MM.1S (cell line): ENCODE measurements at regions not wholly inside any gene's neighbourhood (a gene's known extent, or its start where the extent isn't known, plus 50 kb on each side); places are given as distances from the start of the nearest gene placed in this dataset.

Experiments
- DNase-seq: peaks from one replicate; pipeline ENCODE4 v3.0.0-alpha.2; 2015
- H2AFZ ChIP-seq: fragments of 300-600 bp; sonication (generic); 2 replicates; pipeline ENCODE4 v1.6.0; 2016; ENCODE audit warnings: antibody characterized with exemption, low read length
- H3F3A ChIP-seq: fragments of 300-600 bp; sonication (generic); 2 replicates; pipeline ENCODE4 v1.6.1; 2016; ENCODE audit warnings: mild to moderate bottlenecking, antibody characterized with exemption, low read length, moderate library complexity, mixed read lengths; ENCODE audit not compliant: insufficient read depth
- H3K27ac ChIP-seq: fragments of 300-600 bp; sonication (generic); 2 replicates; pipeline ENCODE4 v1.5.1; 2016; ENCODE audit warnings: mild to moderate bottlenecking, low read length
- H3K27me3 ChIP-seq: fragments of 300-600 bp; sonication (generic); replicated peaks from 2 replicates; pipeline ENCODE4 v1.6.0; 2016; ENCODE audit warnings: low read length; ENCODE audit not compliant: insufficient read depth
- H3K36me3 ChIP-seq: fragments of 300-600 bp; sonication (generic); replicated peaks from 2 replicates; pipeline ENCODE4 v1.6.1; 2016; ENCODE audit warnings: mild to moderate bottlenecking, low read length, mixed read lengths; ENCODE audit not compliant: insufficient read depth
- H3K4me1 ChIP-seq: fragments of 300-600 bp; sonication (generic); 2 replicates; pipeline ENCODE4 v1.6.1; 2016; ENCODE audit warnings: low read length, mixed read lengths
- H3K4me2 ChIP-seq: fragments of 300-600 bp; sonication (generic); 2 replicates; pipeline ENCODE4 v1.6.0; 2016; ENCODE audit warnings: low read depth, low read length
- H3K4me3 ChIP-seq: fragments of 300-600 bp; sonication (generic); 2 replicates; pipeline ENCODE4 v1.5.1; 2016; ENCODE audit warnings: low read length, mixed read lengths
- H3K79me2 ChIP-seq: fragments of 300-600 bp; sonication (generic); 2 replicates; pipeline ENCODE4 v1.6.1; 2016; ENCODE audit warnings: mixed run types, low read length, mixed read lengths
- H3K9ac ChIP-seq: fragments of 300-600 bp; sonication (generic); 2 replicates; pipeline ENCODE4 v1.6.1; 2016; ENCODE audit warnings: low read length, mixed read lengths
- H3K9me2 ChIP-seq: fragments of 300-600 bp; sonication (generic); replicated peaks from 2 replicates; pipeline ENCODE4 v1.6.1; 2016; ENCODE audit warnings: mild to moderate bottlenecking, low read length, mixed read lengths; ENCODE audit not compliant: insufficient read depth
- H3K9me3 ChIP-seq: fragments of 300-600 bp; sonication (generic); replicated peaks from 2 replicates; pipeline ENCODE4 v1.6.1; 2016; ENCODE audit warnings: mild to moderate bottlenecking, low read length, mixed read lengths; ENCODE audit not compliant: insufficient read depth
- H4K20me1 ChIP-seq: fragments of 300-600 bp; sonication (generic); 2 replicates; pipeline ENCODE4 v1.6.1; 2016; ENCODE audit warnings: mild to moderate bottlenecking, low read length, moderate library complexity, mixed read lengths; ENCODE audit not compliant: insufficient read depth
- EZH2 ChIP-seq: fragments of 300-600 bp; sonication (generic); optimal IDR thresholded peaks from 2 replicates; pipeline ENCODE3; 2017; ENCODE audit warnings: low read depth, mild to moderate bottlenecking, antibody characterized with exemption, low read length, mixed read lengths
- EZH2phosphoT487 ChIP-seq: fragments of 300-600 bp; sonication (generic); IDR thresholded peaks from 2 replicates; pipeline ENCODE4 v1.6.1; 2018; ENCODE audit warnings: antibody characterized with exemption, low read length
- TF ChIP-seq, protein P1 (sequence below): fragments of 300-600 bp; sonication (generic); IDR thresholded peaks from 2 replicates; pipeline ENCODE4 v1.5.1; 2016; ENCODE audit warnings: antibody characterized with exemption, low read length, mixed read lengths

- H3K4me3 ChIP-seq, result no peak overlapping the region
Observed at GRCh38 chr1:82625537-82625936, 824.8 kb downstream of the ADGRL2 start.

GRCh38 chr1:82621076-82621475, 820.3 kb downstream of the ADGRL2 start:
- no peaks in the 10 kb centered on the region for H3K9me3 ChIP-seq

More at GRCh38 chr1:82625537-82625936, 824.8 kb downstream of the ADGRL2 start:
- no peaks in the 10 kb centered on the region for H3K4me1 ChIP-seq
- DNase-seq, result no peak
- no peak overlapping the region for H3K9ac ChIP-seq
- H2AFZ ChIP-seq, result no peak overlapping the region
- TF ChIP-seq EZH2 (no peak), EZH2phosphoT487 (no peak)
- TF ChIP-seq, protein P1, sequence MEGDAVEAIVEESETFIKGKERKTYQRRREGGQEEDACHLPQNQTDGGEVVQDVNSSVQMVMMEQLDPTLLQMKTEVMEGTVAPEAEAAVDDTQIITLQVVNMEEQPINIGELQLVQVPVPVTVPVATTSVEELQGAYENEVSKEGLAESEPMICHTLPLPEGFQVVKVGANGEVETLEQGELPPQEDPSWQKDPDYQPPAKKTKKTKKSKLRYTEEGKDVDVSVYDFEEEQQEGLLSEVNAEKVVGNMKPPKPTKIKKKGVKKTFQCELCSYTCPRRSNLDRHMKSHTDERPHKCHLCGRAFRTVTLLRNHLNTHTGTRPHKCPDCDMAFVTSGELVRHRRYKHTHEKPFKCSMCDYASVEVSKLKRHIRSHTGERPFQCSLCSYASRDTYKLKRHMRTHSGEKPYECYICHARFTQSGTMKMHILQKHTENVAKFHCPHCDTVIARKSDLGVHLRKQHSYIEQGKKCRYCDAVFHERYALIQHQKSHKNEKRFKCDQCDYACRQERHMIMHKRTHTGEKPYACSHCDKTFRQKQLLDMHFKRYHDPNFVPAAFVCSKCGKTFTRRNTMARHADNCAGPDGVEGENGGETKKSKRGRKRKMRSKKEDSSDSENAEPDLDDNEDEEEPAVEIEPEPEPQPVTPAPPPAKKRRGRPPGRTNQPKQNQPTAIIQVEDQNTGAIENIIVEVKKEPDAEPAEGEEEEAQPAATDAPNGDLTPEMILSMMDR, result no peak
- no peak overlapping the region for H3K4me2 ChIP-seq
- no peaks in the 10 kb centered on the region for H3K79me2 ChIP-seq
- H3K36me3 ChIP-seq, result no peaks in the 10 kb centered on the region
- no peaks in the 10 kb centered on the region for H3F3A ChIP-seq
- no peaks in the 10 kb centered on the region for H3K27me3 ChIP-seq
- H3K9me3 ChIP-seq, result no peaks in the 10 kb centered on the region
- H4K20me1 ChIP-seq, result no peaks in the 10 kb centered on the region
- no peak overlapping the region for H3K27ac ChIP-seq
- H3K9me2 ChIP-seq, result no peaks in the 10 kb centered on the region

GRCh38 chr1:82614090-82614489, 813.4 kb downstream of the ADGRL2 start:
- Histone ChIP-seq H3K4me2 (no peak overlapping the region), H3K27ac (no peak overlapping the region), H3F3A (no peaks in the 10 kb centered on the region), H3K79me2 (no peaks in the 10 kb centered on the region), H3K9ac (no peak overlapping the region), H3K27me3 (no peaks in the 10 kb centered on the region), H3K9me3 (no peaks in the 10 kb centered on the region), H3K4me3 (no peak overlapping the region), H2AFZ (no peak overlapping the region), H3K36me3 (no peaks in the 10 kb centered on the region), H3K9me2 (no peaks in the 10 kb centered on the region), H3K4me1 (no peaks in the 10 kb centered on the region), H4K20me1 (no peaks in the 10 kb centered on the region)
- TF ChIP-seq, protein P1, result no peak
- TF ChIP-seq EZH2phosphoT487 (no peak), EZH2 (no peak)
- DNase-seq, result no peak

More at GRCh38 chr1:82621076-82621475, 820.3 kb downstream of the ADGRL2 start:
- no peaks in the 10 kb centered on the region for H3K79me2 ChIP-seq
- no peaks in the 10 kb centered on the region for H3F3A ChIP-seq
- no peak for DNase-seq
- no peaks in the 10 kb centered on the region for H3K4me1 ChIP-seq
- TF ChIP-seq EZH2 (no peak), EZH2phosphoT487 (no peak)
- TF ChIP-seq, protein P1, result no peak
- H3K4me3 ChIP-seq, result no peak overlapping the region
- no peak overlapping the region for H2AFZ ChIP-seq
- no peaks in the 10 kb centered on the region for H3K27me3 ChIP-seq
- no peaks in the 10 kb centered on the region for H4K20me1 ChIP-seq
- no peaks in the 10 kb centered on the region for H3K36me3 ChIP-seq
- no peak overlapping the region for H3K9ac ChIP-seq
- no peak overlapping the region for H3K27ac ChIP-seq
- H3K4me2 ChIP-seq, result no peak overlapping the region
- no peaks in the 10 kb centered on the region for H3K9me2 ChIP-seq
